ENCODE measurements at regions not wholly inside any gene's neighbourhood (a gene's known extent, or its start where the extent isn't known, plus 50 kb on each side); places are given as distances from the start of the nearest gene placed in this dataset.

DNA sequence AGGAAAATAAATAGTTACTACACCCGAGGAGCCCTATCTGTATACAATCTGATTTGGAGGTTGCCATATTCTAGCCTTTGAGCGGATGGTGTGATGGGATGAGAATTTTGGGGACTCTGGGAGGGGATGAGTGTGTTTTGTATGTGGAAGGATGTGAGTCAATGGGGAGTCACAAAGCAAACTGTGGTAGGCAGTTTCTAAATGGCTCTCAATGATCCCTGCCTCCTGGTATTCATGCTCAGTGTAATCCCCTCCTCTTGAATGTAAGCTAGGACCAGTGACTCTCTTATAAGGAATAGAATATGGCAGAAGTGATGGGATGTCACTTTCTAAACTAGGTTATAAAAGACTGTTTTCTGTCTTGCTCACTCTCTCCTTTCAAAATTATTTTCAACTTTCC lies 205.7 kb upstream of the RIOK2 start:
- no peak for TF ChIP-seq EZH2 (IDR thresholded peaks at IDR 0.05; ENCODE audit: insufficient read depth, low read length)
- TF ChIP-seq, protein P1, sequence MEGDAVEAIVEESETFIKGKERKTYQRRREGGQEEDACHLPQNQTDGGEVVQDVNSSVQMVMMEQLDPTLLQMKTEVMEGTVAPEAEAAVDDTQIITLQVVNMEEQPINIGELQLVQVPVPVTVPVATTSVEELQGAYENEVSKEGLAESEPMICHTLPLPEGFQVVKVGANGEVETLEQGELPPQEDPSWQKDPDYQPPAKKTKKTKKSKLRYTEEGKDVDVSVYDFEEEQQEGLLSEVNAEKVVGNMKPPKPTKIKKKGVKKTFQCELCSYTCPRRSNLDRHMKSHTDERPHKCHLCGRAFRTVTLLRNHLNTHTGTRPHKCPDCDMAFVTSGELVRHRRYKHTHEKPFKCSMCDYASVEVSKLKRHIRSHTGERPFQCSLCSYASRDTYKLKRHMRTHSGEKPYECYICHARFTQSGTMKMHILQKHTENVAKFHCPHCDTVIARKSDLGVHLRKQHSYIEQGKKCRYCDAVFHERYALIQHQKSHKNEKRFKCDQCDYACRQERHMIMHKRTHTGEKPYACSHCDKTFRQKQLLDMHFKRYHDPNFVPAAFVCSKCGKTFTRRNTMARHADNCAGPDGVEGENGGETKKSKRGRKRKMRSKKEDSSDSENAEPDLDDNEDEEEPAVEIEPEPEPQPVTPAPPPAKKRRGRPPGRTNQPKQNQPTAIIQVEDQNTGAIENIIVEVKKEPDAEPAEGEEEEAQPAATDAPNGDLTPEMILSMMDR (IDR thresholded peaks at IDR 0.05; ENCODE audit: insufficient read depth, low read depth, low read length): no peak
